H9 (cell line): ENCODE measurements at regions not wholly inside any gene's neighbourhood (a gene's known extent, or its start where the extent isn't known, plus 50 kb on each side); places are given as distances from the start of the nearest gene placed in this dataset.

Experiments
- DNase-seq: peaks from one replicate; pipeline ENCODE4 v3.0.0-alpha.2; 2017
- H2AFZ ChIP-seq: one replicate; pipeline ENCODE4 v1.6.1; 2013; ENCODE audit warnings: mild to moderate bottlenecking, low read length, control low read depth, moderate library complexity
- H2AK5ac ChIP-seq: 2 replicates; pipeline ENCODE4 v1.6.1; 2013; ENCODE audit warnings: low read length, control low read depth, mixed read lengths; ENCODE audit not compliant: insufficient read length
- H2BK120ac ChIP-seq: one replicate; pipeline ENCODE4 v1.6.1; 2013; ENCODE audit warnings: low read depth, mild to moderate bottlenecking, low read length, control low read depth, inconsistent platforms; ENCODE audit not compliant: poor library complexity, severe bottlenecking
- H2BK12ac ChIP-seq: 2 replicates; pipeline ENCODE4 v1.6.1; 2013; ENCODE audit warnings: low read length, control low read depth, mixed read lengths, low read depth; ENCODE audit not compliant: insufficient read length
- H2BK15ac ChIP-seq: 2 replicates; pipeline ENCODE4 v1.6.1; 2013; ENCODE audit warnings: low read depth, low read length, control low read depth
- H2BK20ac ChIP-seq: one replicate; pipeline ENCODE4 v1.6.1; 2013; ENCODE audit warnings: low read depth, mild to moderate bottlenecking, low read length, control low read depth, inconsistent platforms; ENCODE audit not compliant: poor library complexity, severe bottlenecking
- H2BK5ac ChIP-seq: 2 replicates; pipeline ENCODE4 v1.6.1; 2013; ENCODE audit warnings: low read length, control low read depth, mixed read lengths; ENCODE audit not compliant: insufficient read length
- H3K14ac ChIP-seq: 2 replicates; pipeline ENCODE4 v1.6.1; 2013; ENCODE audit warnings: low read length, control low read depth; ENCODE audit not compliant: insufficient read depth
- H3K18ac ChIP-seq: 2 replicates; pipeline ENCODE4 v1.6.1; 2013; ENCODE audit warnings: low read depth, mild to moderate bottlenecking, mixed read lengths, low read length, control low read depth; ENCODE audit not compliant: insufficient read length
- H3K23ac ChIP-seq: 2 replicates; pipeline ENCODE4 v1.6.1; 2013; ENCODE audit warnings: low read length, control low read depth, mixed read lengths, low read depth; ENCODE audit not compliant: insufficient read length
- H3K23me2 ChIP-seq: 2 replicates; pipeline ENCODE4 v1.6.1; 2013; ENCODE audit warnings: low read depth, mild to moderate bottlenecking, mixed read lengths, low read length, control low read depth; ENCODE audit not compliant: insufficient read length, poor library complexity, severe bottlenecking
- H3K27ac ChIP-seq: 2 replicates; pipeline ENCODE4 v1.5.1; 2013; ENCODE audit warnings: low read length, control low read depth, mixed read lengths, low read depth; ENCODE audit not compliant: insufficient read length
- H3K27me3 ChIP-seq: 2 replicates; pipeline ENCODE4 v1.6.1; 2013; ENCODE audit warnings: low read length, control low read depth, inconsistent platforms; ENCODE audit not compliant: insufficient read depth
- H3K4ac ChIP-seq: 2 replicates; pipeline ENCODE4 v1.6.1; 2013; ENCODE audit warnings: low read depth, mild to moderate bottlenecking, control low read depth, inconsistent platforms, low read length, moderate library complexity
- H3K4me1 ChIP-seq: 2 replicates; pipeline ENCODE4 v1.6.1; 2013; ENCODE audit warnings: low read length, control low read depth, inconsistent platforms; ENCODE audit not compliant: insufficient read depth
- H3K4me2 ChIP-seq: 2 replicates; pipeline ENCODE4 v1.6.1; 2013; ENCODE audit warnings: low read length, control low read depth, mixed read lengths; ENCODE audit not compliant: insufficient read length, insufficient read depth
- H3K56ac ChIP-seq: 2 replicates; pipeline ENCODE4 v1.6.1; 2013; ENCODE audit warnings: low read depth, mild to moderate bottlenecking, mixed read lengths, low read length, control low read depth; ENCODE audit not compliant: insufficient read length
- H3K79me1 ChIP-seq: 2 replicates; pipeline ENCODE4 v1.6.1; 2013; ENCODE audit warnings: low read depth, mild to moderate bottlenecking, moderate library complexity, low read length, control low read depth, inconsistent platforms; ENCODE audit not compliant: insufficient read depth, poor library complexity, severe bottlenecking
- H3K79me2 ChIP-seq: 2 replicates; pipeline ENCODE4 v1.6.1; 2013; ENCODE audit warnings: low read length, control low read depth, inconsistent platforms; ENCODE audit not compliant: insufficient read depth
- H3K9ac ChIP-seq: 2 replicates; pipeline ENCODE4 v1.6.1; 2013; ENCODE audit warnings: low read length, control low read depth, mixed read lengths; ENCODE audit not compliant: insufficient read length; ENCODE audit errors: extremely low read depth
- H3K9me3 ChIP-seq: one replicate; pipeline ENCODE4 v1.6.1; 2013; ENCODE audit warnings: low read depth, low read length, inconsistent platforms; ENCODE audit not compliant: control insufficient read depth
- H3T11ph ChIP-seq: one replicate; pipeline ENCODE4 v1.6.1; 2013; ENCODE audit warnings: mild to moderate bottlenecking, low read length, control low read depth, inconsistent platforms
- H4K20me1 ChIP-seq: one replicate; pipeline ENCODE4 v1.6.1; 2013; ENCODE audit not compliant: control insufficient read depth, insufficient read length, insufficient read depth
- H4K5ac ChIP-seq: 2 replicates; pipeline ENCODE4 v1.6.1; 2013; ENCODE audit warnings: low read depth, mild to moderate bottlenecking, mixed read lengths, low read length, control low read depth; ENCODE audit not compliant: insufficient read length
- H4K8ac ChIP-seq: replicated peaks from 2 replicates; pipeline ENCODE4 v1.6.1; 2013; ENCODE audit warnings: low read length, control low read depth, mixed read lengths, low read depth; ENCODE audit not compliant: insufficient read length
- H4K91ac ChIP-seq: 2 replicates; pipeline ENCODE4 v1.6.1; 2013; ENCODE audit warnings: low read depth, mild to moderate bottlenecking, moderate library complexity, mixed read lengths, low read length, control low read depth; ENCODE audit not compliant: insufficient read length
- H3K27ac Mint-ChIP-seq, 3 experiments: 2 replicates in 2 of 3; 3 replicates in 1 of 3; pipeline ENCODE4 v1.8.0; 2020 to 2021; ENCODE audit warnings: mixed read lengths in 3 of 3, mild to moderate bottlenecking in 1 of 3, moderate library complexity in 1 of 3
- H3K27me3 Mint-ChIP-seq: 2 replicates; pipeline ENCODE4 v1.8.0; 2021; ENCODE audit warnings: low read depth, mild to moderate bottlenecking, moderate library complexity, mixed read lengths
- H3K36me3 Mint-ChIP-seq, 3 experiments: 2 replicates in 2 of 3; 3 replicates in 1 of 3; pipeline ENCODE4 v1.8.0; 2020 to 2021; ENCODE audit warnings: low read depth in 3 of 3, mixed read lengths in 3 of 3; ENCODE audit not compliant: insufficient read depth in 1 of 3
- H3K4me1 Mint-ChIP-seq, 2 experiments: 2 replicates each; pipeline ENCODE4 v1.8.0; 2020; ENCODE audit warnings: mixed read lengths in 2 of 2
- H3K4me3 Mint-ChIP-seq, 2 experiments: 2 replicates in 1 of 2; 3 replicates in 1 of 2; pipeline ENCODE4 v1.8.0; 2020 to 2021; ENCODE audit warnings: mild to moderate bottlenecking in 2 of 2, mixed read lengths in 2 of 2, moderate library complexity in 1 of 2
- H3K9me3 Mint-ChIP-seq, 2 experiments: 2 replicates in 1 of 2; 3 replicates in 1 of 2; pipeline ENCODE4 v1.8.0; 2020; ENCODE audit warnings: mild to moderate bottlenecking in 2 of 2, mixed read lengths in 2 of 2, moderate library complexity in 1 of 2
- CTCF ChIP-seq: fragments of 200-600 bp; sonication (generic); conservative IDR thresholded peaks from 3 replicates; pipeline ENCODE4 v1.8.0; 2021; ENCODE audit warnings: antibody characterized with exemption, mild to moderate bottlenecking
- WGBS: extraction: QIAGEN DNeasy Blood & Tissue Kit; methylation state at CpG from one replicate; pipeline ENCODE4 v1.1.7; 2013; ENCODE audit warnings: missing lambda C conversion rate, low lambda C conversion rate, mixed read lengths; ENCODE audit not compliant: insufficient read length; ENCODE audit errors: extremely low coverage; 5-methylcytosine and 5-hydroxymethylcytosine counted together

- Histone ChIP-seq H3K56ac (no peak overlapping the region), H2AK5ac (no peak overlapping the region), H3K9ac (no peak overlapping the region), H2BK15ac (no peak overlapping the region), H3K23ac (no peak overlapping the region), H3K9me3 (no peaks in the 10 kb centered on the region), H4K20me1 (no peaks in the 10 kb centered on the region), H3K14ac (no peak overlapping the region; the same call in 1 of the 2 replicates), H3K27ac (no peak overlapping the region), H3K79me1 (no peaks in the 10 kb centered on the region), H3K79me2 (no peaks in the 10 kb centered on the region), H3K4ac (no peak overlapping the region), H3T11ph (no peak overlapping the region), H4K8ac (no peak overlapping the region), H2BK20ac (no peak overlapping the region), H2AFZ (no peak overlapping the region), H4K91ac (no peak overlapping the region), H3K4me2 (no peak overlapping the region), H3K18ac (no peak overlapping the region), H2BK12ac (no peak overlapping the region), H3K4me1 (no peaks in the 10 kb centered on the region), H3K27me3 (no peaks in the 10 kb centered on the region), H4K5ac (no peak overlapping the region), H3K23me2 (no peaks in the 10 kb centered on the region), H2BK5ac (no peak overlapping the region), H2BK120ac (no peak overlapping the region)
- Mint-ChIP-seq H3K27ac (no peak overlapping the region), H3K4me1 (peaks cover 4 to 6% of the 10 kb centered on the region in 2 experiments; a peak in 3 of 4 replicates), H3K36me3 (peaks cover 0 to 5% (median 0%) of the 10 kb centered on the region in 3 experiments; a peak in 2 of 7 replicates), H3K27me3 (no peaks in the 10 kb centered on the region; the same call in 1 of the 2 replicates), H3K4me3 (no peak overlapping the region), H3K9me3 (peaks cover 0 to 4% of the 10 kb centered on the region in 2 experiments; a peak in 3 of 5 replicates)
- TF ChIP-seq CTCF = no peak
- no peak for DNase-seq
- WGBS = no CpG with 5 or more reads among the region's 7 CpGs
These were observed 161.6 kb downstream of the DDX1 start for GRCh38 chr2:15753233-15753798.
